Mesothelial cell of epicardium (in vitro differentiated cells): ENCODE measurements at regions not wholly inside any gene's neighbourhood (a gene's known extent, or its start where the extent isn't known, plus 50 kb on each side); places are given as distances from the start of the nearest gene placed in this dataset.

ENCODE experiments used
- DNase-seq, 2 experiments: peaks; one replicate each; pipeline ENCODE4 v3.0.0; 2021; ENCODE audit warnings: low spot score in 2 of 2; ENCODE audit not compliant: unreplicated experiment in 2 of 2
- H3K27ac Mint-ChIP-seq: 2 replicates; pipeline ENCODE4 v1.8.0; 2021; ENCODE audit warnings: mixed read lengths
- H3K27me3 Mint-ChIP-seq: 2 replicates; pipeline ENCODE4 v1.8.0; 2021; ENCODE audit warnings: low read depth, mixed read lengths
- H3K36me3 Mint-ChIP-seq: 2 replicates; pipeline ENCODE4 v1.8.0; 2021; ENCODE audit warnings: mixed read lengths
- H3K4me1 Mint-ChIP-seq: 2 replicates; pipeline ENCODE4 v1.8.0; 2021; ENCODE audit warnings: mixed read lengths
- H3K4me3 Mint-ChIP-seq: 2 replicates; pipeline ENCODE4 v1.8.0; 2021; ENCODE audit warnings: mild to moderate bottlenecking, moderate library complexity, mixed read lengths
- H3K9me3 Mint-ChIP-seq: 2 replicates; pipeline ENCODE4 v1.8.0; 2021; ENCODE audit warnings: mixed read lengths
- TF ChIP-seq, protein P1 (sequence below): fragments of 200-600 bp; sonication (generic); IDR thresholded peaks from one replicate; pipeline ENCODE4 v1.5.0; 2021; ENCODE audit warnings: antibody characterized with exemption; ENCODE audit not compliant: unreplicated experiment

DNA sequence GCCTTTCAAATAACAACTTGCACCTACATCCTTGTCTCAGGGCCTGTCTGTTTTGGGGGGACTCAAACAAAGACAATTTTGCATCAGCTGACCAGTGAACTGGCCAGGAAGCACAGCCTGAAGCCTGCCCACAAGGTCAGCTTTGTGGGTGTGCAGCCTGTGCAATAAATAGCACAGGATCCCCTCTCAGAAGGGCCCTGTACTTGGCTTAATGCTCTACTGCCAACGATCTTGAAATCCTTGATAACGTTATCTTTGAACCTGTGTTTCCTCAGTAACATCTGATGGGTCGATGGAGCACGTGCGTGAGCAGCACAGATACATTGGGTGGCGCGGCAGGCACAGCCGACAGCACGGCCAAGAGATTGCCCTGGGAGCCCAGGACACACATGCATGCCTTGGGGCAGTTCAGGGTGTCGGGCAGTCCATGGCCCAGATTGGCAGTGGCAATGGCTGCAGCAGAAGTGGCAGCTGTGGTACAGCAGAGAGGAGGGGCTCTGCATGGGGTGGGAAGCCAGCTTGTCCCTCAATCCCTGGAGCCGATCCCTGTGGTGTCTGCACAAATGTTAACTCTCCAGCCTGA lies 58.8 kb upstream of the ATP6AP2 start:
- Mint-ChIP-seq H3K4me1 (peaks cover 6% of the 10 kb centered on the region), H3K27ac (no peak overlapping the region), H3K36me3 (no peaks in the 10 kb centered on the region), H3K9me3 (peaks cover 35% of the 10 kb centered on the region), H3K27me3 (no peaks in the 10 kb centered on the region), H3K4me3 (no peak overlapping the region)
- TF ChIP-seq, protein P1, sequence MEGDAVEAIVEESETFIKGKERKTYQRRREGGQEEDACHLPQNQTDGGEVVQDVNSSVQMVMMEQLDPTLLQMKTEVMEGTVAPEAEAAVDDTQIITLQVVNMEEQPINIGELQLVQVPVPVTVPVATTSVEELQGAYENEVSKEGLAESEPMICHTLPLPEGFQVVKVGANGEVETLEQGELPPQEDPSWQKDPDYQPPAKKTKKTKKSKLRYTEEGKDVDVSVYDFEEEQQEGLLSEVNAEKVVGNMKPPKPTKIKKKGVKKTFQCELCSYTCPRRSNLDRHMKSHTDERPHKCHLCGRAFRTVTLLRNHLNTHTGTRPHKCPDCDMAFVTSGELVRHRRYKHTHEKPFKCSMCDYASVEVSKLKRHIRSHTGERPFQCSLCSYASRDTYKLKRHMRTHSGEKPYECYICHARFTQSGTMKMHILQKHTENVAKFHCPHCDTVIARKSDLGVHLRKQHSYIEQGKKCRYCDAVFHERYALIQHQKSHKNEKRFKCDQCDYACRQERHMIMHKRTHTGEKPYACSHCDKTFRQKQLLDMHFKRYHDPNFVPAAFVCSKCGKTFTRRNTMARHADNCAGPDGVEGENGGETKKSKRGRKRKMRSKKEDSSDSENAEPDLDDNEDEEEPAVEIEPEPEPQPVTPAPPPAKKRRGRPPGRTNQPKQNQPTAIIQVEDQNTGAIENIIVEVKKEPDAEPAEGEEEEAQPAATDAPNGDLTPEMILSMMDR: no peak
- no peak for DNase-seq

- Mint-ChIP-seq H3K27me3 (no peaks in the 10 kb centered on the region), H3K4me1 (peaks cover 6% of the 10 kb centered on the region), H3K27ac (no peak overlapping the region), H3K36me3 (no peaks in the 10 kb centered on the region), H3K4me3 (no peak overlapping the region), H3K9me3 (peaks cover 24% of the 10 kb centered on the region)
- TF ChIP-seq, protein P1: no peak
- DNase-seq: no peak
These were observed 66.4 kb upstream of the ATP6AP2 start for GRCh38 chrX:40514376-40514775.

- TF ChIP-seq, protein P1: no peak
- Mint-ChIP-seq H3K27me3 (no peaks in the 10 kb centered on the region), H3K27ac (no peak overlapping the region), H3K4me3 (no peak overlapping the region), H3K4me1 (peaks cover 6% of the 10 kb centered on the region), H3K36me3 (no peaks in the 10 kb centered on the region), H3K9me3 (peaks cover 24% of the 10 kb centered on the region)
- no peak for DNase-seq
These were observed 66.9 kb upstream of the ATP6AP2 start for GRCh38 chrX:40513835-40514234.

GRCh38 chrX:40513012-40513411 lies 67.8 kb upstream of the ATP6AP2 start:
- Mint-ChIP-seq H3K4me3 (no peak overlapping the region), H3K36me3 (no peaks in the 10 kb centered on the region), H3K27ac (no peak overlapping the region), H3K4me1 (no peaks in the 10 kb centered on the region), H3K27me3 (no peaks in the 10 kb centered on the region), H3K9me3 (peaks cover 19% of the 10 kb centered on the region)
- no peak for DNase-seq
- TF ChIP-seq, protein P1: no peak

DNA sequence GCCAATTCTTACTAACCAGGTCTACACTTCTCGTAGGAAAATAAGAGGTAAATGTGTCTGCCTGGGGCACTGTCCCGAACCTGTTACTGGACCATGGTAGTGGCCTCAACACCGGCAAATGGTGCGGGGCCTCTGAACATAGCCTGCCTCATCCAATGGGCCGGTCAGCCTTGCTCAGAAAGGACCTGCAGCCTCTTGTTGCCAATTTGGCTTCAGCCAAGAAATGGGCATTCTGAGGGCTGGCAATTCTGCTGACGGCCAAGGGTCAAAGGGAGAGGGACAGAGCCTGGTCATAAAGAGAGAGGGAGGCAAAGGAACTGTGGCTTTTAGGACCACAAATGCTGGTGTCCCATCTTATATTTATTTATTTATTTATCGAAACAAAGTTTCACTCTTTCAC lies 69.5 kb upstream of the ATP6AP2 start:
- Mint-ChIP-seq H3K27me3 (no peaks in the 10 kb centered on the region), H3K36me3 (no peaks in the 10 kb centered on the region), H3K4me1 (no peaks in the 10 kb centered on the region), H3K27ac (no peak overlapping the region), H3K9me3 (peaks cover 15% of the 10 kb centered on the region), H3K4me3 (no peak overlapping the region)
- TF ChIP-seq, protein P1: no peak
- DNase-seq: no peak

GRCh38 chrX:40508560-40508959 lies 72.2 kb upstream of the ATP6AP2 start:
- Mint-ChIP-seq H3K4me3 (no peak overlapping the region), H3K36me3 (no peaks in the 10 kb centered on the region), H3K4me1 (no peaks in the 10 kb centered on the region), H3K9me3 (peaks cover 12% of the 10 kb centered on the region), H3K27me3 (no peaks in the 10 kb centered on the region), H3K27ac (no peak overlapping the region)
- no peak for DNase-seq
- TF ChIP-seq, protein P1: no peak
